ENCODE measurements at regions not wholly inside any gene's neighbourhood (a gene's known extent, or its start where the extent isn't known, plus 50 kb on each side); places are given as distances from the start of the nearest gene placed in this dataset.

DNA sequence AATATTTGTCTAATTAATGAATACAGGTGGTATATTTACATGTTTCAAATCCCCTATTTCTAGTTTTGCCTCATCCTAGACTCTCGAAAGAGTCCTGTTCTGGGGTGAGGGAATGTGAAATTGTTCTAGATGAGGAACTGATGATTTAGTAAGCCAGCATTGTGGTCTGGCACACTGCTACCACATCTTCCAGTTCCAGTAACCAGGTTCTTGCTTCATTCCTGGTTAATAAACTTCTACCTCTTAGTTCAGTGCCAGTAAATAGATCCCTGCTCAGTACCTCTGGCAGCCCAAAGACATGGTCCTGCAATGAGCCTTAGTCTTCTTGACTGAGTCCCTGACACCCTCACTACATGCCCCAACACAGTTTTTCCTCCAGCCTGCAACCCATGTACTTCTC, 207.7 kb downstream of the SREK1 start:
- DNase-seq, result no peak
- TF ChIP-seq, protein P1, sequence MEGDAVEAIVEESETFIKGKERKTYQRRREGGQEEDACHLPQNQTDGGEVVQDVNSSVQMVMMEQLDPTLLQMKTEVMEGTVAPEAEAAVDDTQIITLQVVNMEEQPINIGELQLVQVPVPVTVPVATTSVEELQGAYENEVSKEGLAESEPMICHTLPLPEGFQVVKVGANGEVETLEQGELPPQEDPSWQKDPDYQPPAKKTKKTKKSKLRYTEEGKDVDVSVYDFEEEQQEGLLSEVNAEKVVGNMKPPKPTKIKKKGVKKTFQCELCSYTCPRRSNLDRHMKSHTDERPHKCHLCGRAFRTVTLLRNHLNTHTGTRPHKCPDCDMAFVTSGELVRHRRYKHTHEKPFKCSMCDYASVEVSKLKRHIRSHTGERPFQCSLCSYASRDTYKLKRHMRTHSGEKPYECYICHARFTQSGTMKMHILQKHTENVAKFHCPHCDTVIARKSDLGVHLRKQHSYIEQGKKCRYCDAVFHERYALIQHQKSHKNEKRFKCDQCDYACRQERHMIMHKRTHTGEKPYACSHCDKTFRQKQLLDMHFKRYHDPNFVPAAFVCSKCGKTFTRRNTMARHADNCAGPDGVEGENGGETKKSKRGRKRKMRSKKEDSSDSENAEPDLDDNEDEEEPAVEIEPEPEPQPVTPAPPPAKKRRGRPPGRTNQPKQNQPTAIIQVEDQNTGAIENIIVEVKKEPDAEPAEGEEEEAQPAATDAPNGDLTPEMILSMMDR (conservative IDR thresholded peaks at IDR 0.05), result no peak
- no peaks in the 10 kb centered on the region for H3K36me3 Mint-ChIP-seq (ENCODE audit: low read depth)
- Histone ChIP-seq H3K4me3 (ENCODE audit: low read length) (no peak overlapping the region), H3K4me1 (ENCODE audit: control insufficient read depth, insufficient read depth, low read length) (no peaks in the 10 kb centered on the region), H3K27me3 (ENCODE audit: control insufficient read depth, insufficient read depth, low read length, poor library complexity, severe bottlenecking) (no peaks in the 10 kb centered on the region), H3K27ac (ENCODE audit: low read depth, low read length) (no peak overlapping the region), H3K36me3 (ENCODE audit: control insufficient read depth, insufficient read depth, low read length) (no peaks in the 10 kb centered on the region), H3K9ac (ENCODE audit: extremely low read depth, low read length, poor library complexity, severe bottlenecking) (no peak overlapping the region), H3K9me3 (ENCODE audit: control insufficient read depth, low read length) (no peaks in the 10 kb centered on the region)
- peaks cover 7% of the 10 kb centered on the region for H3K4me1 Mint-ChIP-seq
- WGBS, 2 experiments (ENCODE audit: insufficient coverage in 1 of 2, insufficient read length in 1 of 2), result 92% methylated on average over 1 of the region's 1 CpG; no CpG with 5 or more reads in 1 of the 2 experiments
- no peaks in the 10 kb centered on the region for H3K27me3 Mint-ChIP-seq (ENCODE audit: insufficient read depth)
- no peaks in the 10 kb centered on the region for H3K9me3 Mint-ChIP-seq
- no peak overlapping the region for H3K4me3 Mint-ChIP-seq
- no peak overlapping the region for H3K27ac Mint-ChIP-seq

DNA sequence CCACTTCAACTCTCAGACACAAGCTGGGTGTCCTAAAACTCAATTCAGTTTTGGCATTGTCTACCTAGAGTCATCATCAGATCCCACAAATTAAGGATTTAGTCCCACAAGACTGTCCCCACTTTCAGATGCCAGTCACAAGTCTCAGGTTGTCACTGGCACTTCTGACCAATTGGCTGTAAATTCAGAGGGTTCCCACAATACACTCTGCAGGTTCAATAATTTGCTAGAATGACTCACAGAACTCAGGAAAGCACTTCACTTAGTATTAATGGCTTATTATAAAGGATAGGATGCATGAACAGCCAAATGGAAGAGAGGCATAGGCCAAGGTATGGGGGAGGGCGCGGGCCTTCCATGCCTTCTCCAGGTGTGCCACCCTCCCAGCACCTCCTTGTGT, 209.1 kb downstream of the SREK1 start:
- Mint-ChIP-seq H3K9me3 (no peaks in the 10 kb centered on the region), H3K27ac (no peak overlapping the region), H3K36me3 (ENCODE audit: low read depth) (no peaks in the 10 kb centered on the region), H3K27me3 (ENCODE audit: insufficient read depth) (no peaks in the 10 kb centered on the region), H3K4me3 (no peak overlapping the region), H3K4me1 (peaks cover 7% of the 10 kb centered on the region)
- Histone ChIP-seq H3K9me3 (ENCODE audit: control insufficient read depth, low read length) (no peaks in the 10 kb centered on the region), H3K4me3 (ENCODE audit: low read length) (no peak overlapping the region), H3K36me3 (ENCODE audit: control insufficient read depth, insufficient read depth, low read length) (no peaks in the 10 kb centered on the region), H3K4me1 (ENCODE audit: control insufficient read depth, insufficient read depth, low read length) (no peaks in the 10 kb centered on the region), H3K27ac (ENCODE audit: low read depth, low read length) (no peak overlapping the region), H3K27me3 (ENCODE audit: control insufficient read depth, insufficient read depth, low read length, poor library complexity, severe bottlenecking) (no peaks in the 10 kb centered on the region), H3K9ac (ENCODE audit: extremely low read depth, low read length, poor library complexity, severe bottlenecking) (no peak overlapping the region)
- DNase-seq, result no peak
- 100% methylated on average over 2 of the region's 2 CpGs; no CpG with 5 or more reads in 1 of the 2 experiments for WGBS, 2 experiments (ENCODE audit: insufficient coverage in 1 of 2, insufficient read length in 1 of 2)
- TF ChIP-seq, protein P1 (conservative IDR thresholded peaks at IDR 0.05), result no peak

DNA sequence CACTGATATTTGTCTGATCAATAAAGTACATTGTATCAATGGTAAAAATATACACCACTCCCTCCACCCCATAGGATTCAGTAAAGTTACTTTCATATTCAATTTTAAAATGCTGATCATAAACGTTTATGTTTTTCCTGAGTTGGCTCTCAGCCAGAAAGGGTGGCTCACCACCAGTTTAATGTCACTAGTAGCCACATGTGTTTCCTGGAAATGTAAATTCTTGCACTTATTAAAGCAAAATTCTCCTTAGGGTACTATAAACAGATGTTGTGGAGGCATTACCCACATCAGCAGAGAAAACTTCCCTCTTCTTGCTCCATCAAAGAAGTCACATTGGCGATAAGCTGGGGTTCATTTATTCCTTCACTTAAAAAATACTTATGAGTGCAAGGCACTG, 210.3 kb downstream of the SREK1 start:
- Mint-ChIP-seq H3K4me1 (peaks cover 7% of the 10 kb centered on the region), H3K27me3 (ENCODE audit: insufficient read depth) (no peaks in the 10 kb centered on the region), H3K9me3 (no peaks in the 10 kb centered on the region), H3K36me3 (ENCODE audit: low read depth) (no peaks in the 10 kb centered on the region), H3K27ac (no peak overlapping the region), H3K4me3 (no peak overlapping the region)
- 93% methylated on average over 2 of the region's 2 CpGs; no CpG with 5 or more reads in 1 of the 2 experiments for WGBS, 2 experiments (ENCODE audit: insufficient coverage in 1 of 2, insufficient read length in 1 of 2)
- Histone ChIP-seq H3K9ac (ENCODE audit: extremely low read depth, low read length, poor library complexity, severe bottlenecking) (no peak overlapping the region), H3K36me3 (ENCODE audit: control insufficient read depth, insufficient read depth, low read length) (no peaks in the 10 kb centered on the region), H3K4me1 (ENCODE audit: control insufficient read depth, insufficient read depth, low read length) (no peaks in the 10 kb centered on the region), H3K27me3 (ENCODE audit: control insufficient read depth, insufficient read depth, low read length, poor library complexity, severe bottlenecking) (no peaks in the 10 kb centered on the region), H3K4me3 (ENCODE audit: low read length) (no peak overlapping the region), H3K9me3 (ENCODE audit: control insufficient read depth, low read length) (no peaks in the 10 kb centered on the region), H3K27ac (ENCODE audit: low read depth, low read length) (no peak overlapping the region)
- TF ChIP-seq, protein P1 (conservative IDR thresholded peaks at IDR 0.05), result no peak
- DNase-seq, result no peak

Data from endodermal cell (in vitro differentiated cells).